Transverse colon (tissue), 4 donors: ENCODE measurements at regions not wholly inside any gene's neighbourhood (a gene's known extent, or its start where the extent isn't known, plus 50 kb on each side); places are given as distances from the start of the nearest gene placed in this dataset.

Source experiments
- CTCF ChIP-seq, 5 experiments: fragments of 200-600 bp in 3 of 5; fragments of 450-650 bp in 2 of 5; sonication (generic) in 3 of 5; IDR thresholded peaks; 1 replicate in 2 of 5; 2 replicates in 3 of 5; pipeline ENCODE4 v1.5.1; 2016 to 2017; ENCODE audit warnings: antibody characterized with exemption in 5 of 5, inconsistent platforms in 3 of 5, mild to moderate bottlenecking in 2 of 5, moderate library complexity in 1 of 5
- POLR2A ChIP-seq: fragments of 450-650 bp; IDR thresholded peaks from one replicate; pipeline ENCODE4 v1.6.1; 2016; ENCODE audit warnings: antibody characterized with exemption, mild to moderate bottlenecking, moderate library complexity
- POLR2AphosphoS5 ChIP-seq, 3 donors: sonication (generic); formaldehyde crosslinking; IDR thresholded peaks; one replicate each; pipeline ENCODE4 v1.6.1; 2016; ENCODE audit warnings: antibody characterized with exemption in 3 of 3

GRCh38 chr10:31210190-31210589, 108.8 kb upstream of the ZEB1 start:
- TF ChIP-seq CTCF (IDR thresholded peaks at IDR 0.05) = no peak
- no peak for TF ChIP-seq POLR2AphosphoS5 (IDR thresholded peaks at IDR 0.05)
- no peak for TF ChIP-seq POLR2A
